Aorta (tissue), 5 donors: ENCODE measurements at regions not wholly inside any gene's neighbourhood (a gene's known extent, or its start where the extent isn't known, plus 50 kb on each side); places are given as distances from the start of the nearest gene placed in this dataset.

Experiments used
- ATAC-seq: fragments of 200-7000 bp; cut with Tn5 transposase; one replicate; pipeline ENCODE4 v1.9.1; 2022; ENCODE audit warnings: moderate library complexity; ENCODE audit not compliant: low FRiP score
- DNase-seq, 2 donors: peaks; one replicate each; pipeline ENCODE4 v3.0.0-alpha.2; 2020
- H3K27ac ChIP-seq, 2 donors: one replicate each; pipeline ENCODE4 v1.5.1; 2013; ENCODE audit warnings: low read length in 2 of 2, mild to moderate bottlenecking in 2 of 2, moderate library complexity in 2 of 2, control low read depth in 1 of 2, inconsistent platforms in 1 of 2, low read depth in 1 of 2
- H3K27me3 ChIP-seq, 2 donors: one replicate each; pipeline ENCODE4 v1.6.1; 2013; ENCODE audit warnings: control low read depth in 1 of 2, low read length in 1 of 2, mild to moderate bottlenecking in 1 of 2, moderate library complexity in 1 of 2; ENCODE audit not compliant: insufficient read depth in 2 of 2, control insufficient read depth in 1 of 2
- H3K36me3 ChIP-seq, 2 donors: one replicate each; pipeline ENCODE4 v1.6.1; 2013; ENCODE audit warnings: control low read depth in 1 of 2, low read length in 1 of 2, mild to moderate bottlenecking in 1 of 2; ENCODE audit not compliant: insufficient read depth in 2 of 2, control insufficient read depth in 1 of 2
- H3K4me1 ChIP-seq, 2 donors: one replicate each; pipeline ENCODE4 v1.6.1; 2013; ENCODE audit warnings: low read length in 2 of 2, control low read depth in 1 of 2, mild to moderate bottlenecking in 1 of 2, moderate library complexity in 1 of 2; ENCODE audit not compliant: insufficient read depth in 2 of 2, control insufficient read depth in 1 of 2
- H3K4me3 ChIP-seq, 2 donors: one replicate each; pipeline ENCODE4 v1.5.1; 2013; ENCODE audit warnings: low read length in 2 of 2, control low read depth in 1 of 2, mild to moderate bottlenecking in 1 of 2
- H3K9me3 ChIP-seq: one replicate; pipeline ENCODE4 v1.6.1; 2013; ENCODE audit warnings: mild to moderate bottlenecking, low read length; ENCODE audit not compliant: control insufficient read depth
- WGBS, 2 donors: extraction: QIAGEN DNeasy Blood & Tissue Kit; methylation state at CpG; one replicate each; pipeline ENCODE4 v1.1.7; 2013; 5-methylcytosine and 5-hydroxymethylcytosine counted together
- intact Hi-C, 2 donors: fragments of 100-400 bp; cut with DNase I; formaldehyde crosslinking; loops; one replicate each; pipeline versions ENCODE4 v1.14.2 to v1.15.0; 2022
- donor health status: healthy with polysubstance abuse.
- donor health status: Bipolar disorder and iron deficiency.
- donor health status: DM: no; HTN: no; CAD: no.
- donor health status: DM: no; HTN: no; CAD: no.
- donor health status: DM: yes; HTN: yes; CAD: no.

GRCh38 chr6:26296857-26297648 is 67.9 kb upstream of the BTN3A2 start:
- Histone ChIP-seq H3K27me3 (no peaks in the 10 kb centered on the region), H3K27ac (no peak overlapping the region), H3K9me3 (no peaks in the 10 kb centered on the region), H3K4me3 (no peak overlapping the region), H3K36me3 (no peaks in the 10 kb centered on the region), H3K4me1 (no peaks in the 10 kb centered on the region)
- intact Hi-C loops, result no loop called here
- DNase-seq (no peak), ATAC-seq (no peak)
- 81 to 82% methylated on average over 4 of the region's 4 CpGs for whole genome bisulfite sequencing, 2 donors

- 22 to 25% methylated on average over 23 of the region's 23 CpGs for WGBS, 2 donors
- no peak for DNase-seq
- Histone ChIP-seq H3K9me3 (no peaks in the 10 kb centered on the region), H3K27me3 (no peaks in the 10 kb centered on the region), H3K4me3 (no peak overlapping the region), H3K36me3 (no peaks in the 10 kb centered on the region), H3K4me1 (no peaks in the 10 kb centered on the region), H3K27ac (no peak overlapping the region)
- ATAC-seq, result no peak
- intact Hi-C loops, result no loop called here
These were observed 65.5 kb upstream of the BTN3A2 start for GRCh38 chr6:26299286-26300042.

GRCh38 chr6:26300043-26300331 is 65.0 kb upstream of the BTN3A2 start:
- ATAC-seq (no peak), DNase-seq (no peak)
- intact Hi-C loops, result no loop called here
- WGBS, 2 donors, result 90 to 92% methylated on average over 3 of the region's 3 CpGs
- no peaks in the 10 kb centered on the region for H3K27me3 ChIP-seq
- H3K36me3 ChIP-seq, result no peaks in the 10 kb centered on the region
- no peak overlapping the region for H3K4me3 ChIP-seq
- H3K4me1 ChIP-seq, result no peaks in the 10 kb centered on the region
- H3K9me3 ChIP-seq, result no peaks in the 10 kb centered on the region
- H3K27ac ChIP-seq, result no peak overlapping the region

DNA sequence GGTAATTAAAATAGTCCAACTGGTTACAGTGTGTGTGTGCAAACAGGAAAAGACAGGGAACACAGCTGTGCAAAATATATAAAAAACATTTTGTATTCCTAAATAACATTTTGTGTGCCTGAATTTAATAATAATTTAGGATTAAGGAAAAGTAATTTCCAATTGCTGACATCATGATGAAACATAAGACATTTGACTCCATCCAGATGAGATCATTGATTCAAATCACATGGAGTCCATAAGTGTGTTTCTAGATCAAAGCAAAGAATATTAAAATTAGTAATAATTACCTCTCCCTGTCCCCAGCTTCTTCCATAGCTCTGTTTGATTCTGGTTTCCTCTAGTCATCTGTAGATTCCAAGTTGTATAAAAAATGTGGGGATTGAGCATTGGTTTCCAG is 64.6 kb upstream of the BTN3A2 start:
- Histone ChIP-seq H3K36me3 (no peaks in the 10 kb centered on the region), H3K4me3 (no peak overlapping the region), H3K4me1 (no peaks in the 10 kb centered on the region), H3K27ac (no peak overlapping the region), H3K9me3 (no peaks in the 10 kb centered on the region), H3K27me3 (no peaks in the 10 kb centered on the region)
- ATAC-seq (no peak), DNase-seq (no peak)
- intact Hi-C loops, result no loop called here

DNA sequence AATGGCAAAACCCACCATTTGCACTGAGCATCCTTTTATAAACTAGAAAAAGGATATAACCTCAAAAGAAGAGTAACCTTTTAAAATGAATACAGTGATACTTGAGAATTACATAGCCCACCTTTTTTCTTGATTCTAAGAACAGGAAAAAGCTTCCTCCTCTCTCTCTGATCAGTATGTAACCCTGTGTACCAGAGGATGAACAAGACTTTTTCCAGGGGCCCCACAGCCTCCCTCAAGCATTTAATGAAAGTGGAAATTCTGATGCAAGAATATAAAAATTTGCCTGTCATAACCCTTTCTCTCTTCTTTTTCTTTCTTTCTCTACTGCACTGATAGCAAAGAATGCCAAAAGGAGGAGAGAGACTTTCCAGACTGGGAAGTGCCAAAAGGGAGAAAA is 64.2 kb upstream of the BTN3A2 start:
- DNase-seq, result no peak
- intact Hi-C loops, result no loop called here
- Histone ChIP-seq H3K4me1 (no peaks in the 10 kb centered on the region), H3K4me3 (no peak overlapping the region), H3K27ac (no peak overlapping the region), H3K27me3 (no peaks in the 10 kb centered on the region), H3K9me3 (no peaks in the 10 kb centered on the region), H3K36me3 (no peaks in the 10 kb centered on the region)
- ATAC-seq, result no peak

GRCh38 chr6:26301638-26302037 is 63.4 kb upstream of the BTN3A2 start:
- Histone ChIP-seq H3K36me3 (no peaks in the 10 kb centered on the region), H3K27ac (no peak overlapping the region), H3K4me3 (no peak overlapping the region), H3K9me3 (no peaks in the 10 kb centered on the region), H3K4me1 (no peaks in the 10 kb centered on the region), H3K27me3 (no peaks in the 10 kb centered on the region)
- no peak for ATAC-seq
- no peak for DNase-seq
- intact Hi-C loops, result no loop called here

GRCh38 chr6:26302941-26303559 is 61.9 kb upstream of the BTN3A2 start:
- H3K27me3 ChIP-seq, result no peaks in the 10 kb centered on the region
- H3K27ac ChIP-seq, result no peak overlapping the region
- no peaks in the 10 kb centered on the region for H3K4me1 ChIP-seq
- DNase-seq, result no peak
- no peak overlapping the region for H3K4me3 ChIP-seq
- H3K9me3 ChIP-seq, result no peaks in the 10 kb centered on the region
- no peak for ATAC-seq
- no peaks in the 10 kb centered on the region for H3K36me3 ChIP-seq
- WGBS, 2 donors, result 97 to 99% methylated on average over 1 of the region's 1 CpG
- intact Hi-C loops, result no loop called here

DNA sequence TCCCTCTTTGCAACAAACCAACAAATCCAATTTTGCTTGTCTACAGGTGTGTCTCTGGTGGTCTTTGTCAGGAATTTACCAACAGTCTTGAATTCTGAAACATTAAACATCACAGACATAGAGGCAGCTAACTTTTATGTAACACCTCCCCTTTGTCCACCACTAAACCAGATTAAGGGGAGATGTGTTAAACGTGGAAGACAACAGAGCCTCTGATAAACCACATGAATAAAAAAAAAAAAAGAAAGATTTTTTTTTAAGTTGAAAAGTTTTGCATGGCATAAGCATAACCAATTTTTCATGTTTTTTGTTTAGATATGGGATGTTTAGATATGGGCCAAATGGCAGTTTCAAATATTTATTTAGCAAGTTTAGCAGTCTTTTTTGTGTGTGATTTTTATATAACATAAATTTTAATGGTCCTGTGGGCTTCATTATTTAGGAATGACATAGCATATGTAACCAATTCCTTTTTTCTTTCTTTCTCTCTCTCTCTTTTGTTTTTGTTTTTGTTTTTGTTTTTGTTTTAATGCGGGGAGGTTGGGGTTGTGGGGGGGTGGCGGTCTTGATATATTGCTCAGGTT is 60.7 kb upstream of the BTN3A2 start:
- DNase-seq (no peak), ATAC-seq (no peak)
- 46 to 58% methylated on average over 3 of the region's 3 CpGs for WGBS, 2 donors
- Histone ChIP-seq H3K36me3 (no peaks in the 10 kb centered on the region), H3K27ac (no peak overlapping the region), H3K27me3 (no peaks in the 10 kb centered on the region), H3K4me3 (peak overlapping the region in 1 of 2 donors; percentile 8), H3K4me1 (no peaks in the 10 kb centered on the region), H3K9me3 (no peaks in the 10 kb centered on the region)
- intact Hi-C loops, result no loop called here
